Kidney (tissue), 13 donors: ENCODE measurements at regions not wholly inside any gene's neighbourhood (a gene's known extent, or its start where the extent isn't known, plus 50 kb on each side); places are given as distances from the start of the nearest gene placed in this dataset.

Source experiments
- DNase-seq, 5 donors: peaks; one replicate each; pipeline ENCODE4 v3.0.0-alpha.2; 2013 to 2020
- FAIRE-seq: peaks from 2 replicates; lab custom pipeline; 2012; peaks lifted over from hg19 to GRCh38; lab: Jason Lieb, UNC
- H3K27ac ChIP-seq, 2 donors: one replicate each; pipeline ENCODE4 v1.7.0; 2013; ENCODE audit warnings: low read depth in 2 of 2, low read length in 2 of 2, inconsistent platforms in 1 of 2
- H3K27me3 ChIP-seq: one replicate; pipeline ENCODE4 v1.7.1; 2013; ENCODE audit warnings: low read length, inconsistent platforms; ENCODE audit not compliant: control insufficient read depth, insufficient read depth
- H3K36me3 ChIP-seq, 3 donors: one replicate each; pipeline versions ENCODE4 v1.7.0 to v1.7.1; 2013; ENCODE audit warnings: low read length in 3 of 3, control low read depth in 1 of 3, inconsistent platforms in 1 of 3; ENCODE audit not compliant: insufficient read depth in 3 of 3, control insufficient read depth in 2 of 3
- H3K4me1 ChIP-seq, 3 donors: one replicate each; pipeline versions ENCODE4 v1.7.0 to v1.7.1; 2013; ENCODE audit warnings: low read length in 3 of 3, inconsistent platforms in 1 of 3, low read depth in 1 of 3; ENCODE audit not compliant: control insufficient read depth in 2 of 3, insufficient read depth in 2 of 3
- H3K4me3 ChIP-seq, 3 donors: one replicate each; pipeline versions ENCODE4 v1.7.0 to v1.8.1; 2013; ENCODE audit warnings: low read length in 3 of 3, control low read depth in 1 of 3, inconsistent platforms in 1 of 3
- H3K9ac ChIP-seq, 3 donors: one replicate each; pipeline versions ENCODE4 v1.7.0 to v1.7.1; 2013; ENCODE audit warnings: low read length in 3 of 3, control low read depth in 1 of 3, inconsistent platforms in 1 of 3
- H3K9me3 ChIP-seq, 3 donors: one replicate each; pipeline versions ENCODE4 v1.7.0 to v1.7.1; 2013; ENCODE audit warnings: low read length in 3 of 3, control low read depth in 1 of 3, inconsistent platforms in 1 of 3; ENCODE audit not compliant: control insufficient read depth in 2 of 3, insufficient read depth in 1 of 3
- intact Hi-C: fragments of 100-400 bp; cut with DNase I; formaldehyde crosslinking; loops from one replicate; pipeline ENCODE4 v1.11.1; 2022
- TF ChIP-seq, protein P1 (sequence below): IDR thresholded peaks from 3 replicates; pipeline ENCODE4 v1.5.1; 2012; ENCODE audit warnings: mild to moderate bottlenecking, moderate library complexity, borderline replicate concordance; ENCODE audit not compliant: insufficient read depth; ENCODE audit errors: extremely low read depth
- donor health status: control.
- donor health status: control.
- donor health status: control.
- donor health status: control.
- donor health status: control.
- donor health status: DM: yes; HTN: yes; CAD: no.
- donor health status: Normal renal cell carcinoma (clear cell type).

DNA sequence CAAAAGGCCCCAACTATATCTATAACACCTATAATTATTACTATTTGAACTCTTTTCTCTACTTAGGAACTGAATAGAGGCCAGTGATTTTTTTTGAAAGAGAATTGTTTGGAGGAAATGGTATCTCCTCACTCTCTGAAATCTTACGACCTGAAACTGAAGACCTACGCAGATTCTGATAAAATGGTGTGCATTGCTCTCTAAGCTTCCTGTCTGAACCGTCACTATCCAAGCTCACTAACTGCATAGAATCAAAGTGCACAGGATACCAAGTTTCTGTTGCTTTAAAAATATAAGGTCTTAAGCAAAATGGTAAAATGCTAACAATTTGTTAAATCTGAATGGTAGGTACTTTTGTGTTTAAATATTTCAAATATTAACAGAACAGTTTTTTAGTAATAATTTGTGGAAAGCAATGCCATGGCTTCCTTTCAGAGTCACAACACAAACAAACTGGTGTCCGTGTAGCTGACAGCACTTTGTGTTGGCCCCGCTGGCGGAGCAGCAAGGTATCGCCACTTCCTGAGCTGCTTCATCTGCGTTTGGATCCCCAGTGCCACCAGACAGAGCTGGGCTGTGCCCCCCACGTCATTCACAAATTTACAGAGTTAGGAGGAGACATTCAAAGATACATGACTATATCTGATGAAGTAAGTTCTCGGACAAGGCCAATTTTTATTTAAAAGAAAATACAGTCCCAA, 313.9 kb downstream of the FBXW7 start:
- TF ChIP-seq, protein P1, sequence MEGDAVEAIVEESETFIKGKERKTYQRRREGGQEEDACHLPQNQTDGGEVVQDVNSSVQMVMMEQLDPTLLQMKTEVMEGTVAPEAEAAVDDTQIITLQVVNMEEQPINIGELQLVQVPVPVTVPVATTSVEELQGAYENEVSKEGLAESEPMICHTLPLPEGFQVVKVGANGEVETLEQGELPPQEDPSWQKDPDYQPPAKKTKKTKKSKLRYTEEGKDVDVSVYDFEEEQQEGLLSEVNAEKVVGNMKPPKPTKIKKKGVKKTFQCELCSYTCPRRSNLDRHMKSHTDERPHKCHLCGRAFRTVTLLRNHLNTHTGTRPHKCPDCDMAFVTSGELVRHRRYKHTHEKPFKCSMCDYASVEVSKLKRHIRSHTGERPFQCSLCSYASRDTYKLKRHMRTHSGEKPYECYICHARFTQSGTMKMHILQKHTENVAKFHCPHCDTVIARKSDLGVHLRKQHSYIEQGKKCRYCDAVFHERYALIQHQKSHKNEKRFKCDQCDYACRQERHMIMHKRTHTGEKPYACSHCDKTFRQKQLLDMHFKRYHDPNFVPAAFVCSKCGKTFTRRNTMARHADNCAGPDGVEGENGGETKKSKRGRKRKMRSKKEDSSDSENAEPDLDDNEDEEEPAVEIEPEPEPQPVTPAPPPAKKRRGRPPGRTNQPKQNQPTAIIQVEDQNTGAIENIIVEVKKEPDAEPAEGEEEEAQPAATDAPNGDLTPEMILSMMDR: no peak
- no peak for FAIRE-seq

DNA sequence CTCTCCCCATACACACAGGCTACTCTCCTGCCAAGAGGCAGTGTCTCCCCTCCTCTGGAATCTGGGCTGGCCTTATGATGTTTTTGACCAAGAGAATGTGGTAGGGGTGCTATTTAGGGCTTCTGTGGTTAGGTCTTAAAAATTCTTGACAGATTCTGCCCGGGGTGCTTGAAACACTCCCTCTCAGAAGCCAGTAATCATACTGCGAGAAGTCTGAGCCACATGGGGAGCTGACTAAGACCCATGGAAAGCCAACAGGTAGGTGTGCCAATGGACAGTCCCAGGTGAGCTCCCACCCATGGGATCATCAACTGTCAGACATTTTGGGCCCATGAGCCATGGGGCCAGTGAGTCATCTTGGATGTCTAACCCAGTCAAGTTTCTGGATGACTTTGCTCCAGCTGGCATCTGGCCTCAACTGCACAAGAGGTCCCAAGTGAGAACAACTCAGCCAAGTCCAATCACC, 315.7 kb downstream of the FBXW7 start:
- H3K9me3 ChIP-seq: no peaks in the 10 kb centered on the region
- TF ChIP-seq, protein P1: no peak
- FAIRE-seq: no peak
- intact Hi-C loops: no loop called here
- H3K27me3 ChIP-seq: no peaks in the 10 kb centered on the region
- H3K9ac ChIP-seq: no peak overlapping the region
- DNase-seq: no peak
- H3K27ac ChIP-seq: no peak overlapping the region
- H3K4me1 ChIP-seq: peaks cover 2 to 13% (median 4%) of the 10 kb centered on the region in 3 donors
- H3K4me3 ChIP-seq: no peak overlapping the region
- H3K36me3 ChIP-seq: no peaks in the 10 kb centered on the region

More for the DNA sequence above, 313.9 kb downstream of the FBXW7 start:
- Histone ChIP-seq H3K36me3 (no peaks in the 10 kb centered on the region), H3K9ac (no peak overlapping the region), H3K27ac (no peak overlapping the region), H3K4me3 (no peak overlapping the region), H3K27me3 (no peaks in the 10 kb centered on the region), H3K4me1 (peaks cover 2 to 13% (median 4%) of the 10 kb centered on the region in 3 donors), H3K9me3 (no peaks in the 10 kb centered on the region)
- intact Hi-C loops: no loop called here
- no peak for DNase-seq

DNA sequence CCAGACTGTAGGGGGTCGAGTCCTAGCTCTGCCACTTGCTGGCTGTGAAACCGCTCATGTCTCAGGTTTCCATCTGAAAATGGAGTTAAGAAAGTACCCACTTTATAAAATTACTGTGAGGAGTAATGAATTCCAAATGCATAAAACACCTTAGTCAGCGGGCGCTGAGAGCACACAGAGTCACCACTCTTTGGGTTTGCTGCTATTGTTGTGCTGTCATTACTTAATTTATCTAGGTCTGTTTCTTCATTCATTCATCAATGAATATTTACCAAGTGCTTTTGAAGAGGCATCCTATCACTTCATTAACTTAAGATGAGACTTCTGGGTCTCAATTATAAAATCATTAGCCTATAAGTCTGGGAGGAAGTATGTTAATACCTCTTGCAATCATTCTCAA, 317.3 kb downstream of the FBXW7 start:
- DNase-seq (no peak), FAIRE-seq (no peak)
- Histone ChIP-seq H3K27me3 (no peaks in the 10 kb centered on the region), H3K9me3 (no peaks in the 10 kb centered on the region), H3K9ac (no peak overlapping the region), H3K4me3 (no peak overlapping the region), H3K27ac (no peak overlapping the region), H3K36me3 (no peaks in the 10 kb centered on the region), H3K4me1 (no peaks in the 10 kb centered on the region)
- intact Hi-C loops: no loop called here
- TF ChIP-seq, protein P1: no peak
